ENCODE measurements at regions not wholly inside any gene's neighbourhood (a gene's known extent, or its start where the extent isn't known, plus 50 kb on each side); places are given as distances from the start of the nearest gene placed in this dataset.

- no peak for ATAC-seq
- no peaks in the 10 kb centered on the region for H3K27me3 Mint-ChIP-seq (ENCODE audit: insufficient read depth, low read depth, poor library complexity)
Observed at GRCh38 chr9:83147315-83148149, 84.6 kb upstream of the RASEF start.

GRCh38 chr9:83146325-83146724 is 83.4 kb upstream of the RASEF start:
- Histone ChIP-seq H3K4me3 (no peak overlapping the region), H3F3A (replicated peaks; ENCODE audit: low read depth) (no peaks in the 10 kb centered on the region), H3K36me3 (ENCODE audit: insufficient read depth) (no peaks in the 10 kb centered on the region), H3K27me3 (ENCODE audit: insufficient read depth) (no peaks in the 10 kb centered on the region), H3K4me1 (ENCODE audit: insufficient read depth) (no peaks in the 10 kb centered on the region), H3K27ac (ENCODE audit: low read depth) (no peak overlapping the region), H3K9me2 (ENCODE audit: insufficient read depth) (0 out of 2 replicates have a peak, but pooled peaks cover 6% of the 10 kb centered on the region), H3K79me2 (replicated peaks; ENCODE audit: insufficient read depth) (no peaks in the 10 kb centered on the region), H2AFZ (no peak overlapping the region), H4K20me1 (replicated peaks; ENCODE audit: insufficient read depth) (no peaks in the 10 kb centered on the region), H3K4me2 (no peak overlapping the region)
- no peak overlapping the region for H3K4me3 Mint-ChIP-seq
- no peak overlapping the region for H3K27ac Mint-ChIP-seq
- no peak for DNase-seq (ENCODE audit: low spot score)
- TF ChIP-seq CTCF (conservative IDR thresholded peaks at IDR 0.05; ENCODE audit: low read depth in 2 of 2) (no peak), JUNB (IDR thresholded peaks at IDR 0.05; ENCODE audit: unreplicated experiment) (no peak), NANOG (IDR thresholded peaks at IDR 0.05; ENCODE audit: borderline replicate concordance) (no peak), CREB1 (CRISPR knock-in tag; IDR thresholded peaks at IDR 0.05; ENCODE audit: low read depth) (no peak)
- H3K4me1 Mint-ChIP-seq = no peaks in the 10 kb centered on the region
- H3K9me3 Mint-ChIP-seq = peaks cover 4% of the 10 kb centered on the region; the same call in 1 of the 3 replicates
- H3K36me3 Mint-ChIP-seq (ENCODE audit: low read depth) = no peaks in the 10 kb centered on the region
- ATAC-seq = no peak
- H3K27me3 Mint-ChIP-seq (ENCODE audit: insufficient read depth, low read depth, poor library complexity) = peaks cover 3% of the 10 kb centered on the region

More at GRCh38 chr9:83147315-83148149, 84.6 kb upstream of the RASEF start:
- H3K4me1 Mint-ChIP-seq = no peaks in the 10 kb centered on the region
- Histone ChIP-seq H3K27me3 (ENCODE audit: insufficient read depth) (no peaks in the 10 kb centered on the region), H2AFZ (no peak overlapping the region), H3F3A (replicated peaks; ENCODE audit: low read depth) (no peaks in the 10 kb centered on the region), H3K9me2 (ENCODE audit: insufficient read depth) (0 out of 2 replicates have a peak, but pooled peaks cover 6% of the 10 kb centered on the region), H4K20me1 (replicated peaks; ENCODE audit: insufficient read depth) (no peaks in the 10 kb centered on the region), H3K79me2 (replicated peaks; ENCODE audit: insufficient read depth) (no peaks in the 10 kb centered on the region), H3K4me3 (no peak overlapping the region), H3K4me2 (no peak overlapping the region), H3K36me3 (ENCODE audit: insufficient read depth) (no peaks in the 10 kb centered on the region), H3K4me1 (ENCODE audit: insufficient read depth) (no peaks in the 10 kb centered on the region), H3K27ac (ENCODE audit: low read depth) (no peak overlapping the region)
- DNase-seq (ENCODE audit: low spot score) = no peak
- peaks cover 4% of the 10 kb centered on the region; the same call in 1 of the 3 replicates for H3K9me3 Mint-ChIP-seq
- no peaks in the 10 kb centered on the region for H3K36me3 Mint-ChIP-seq (ENCODE audit: low read depth)
- H3K27ac Mint-ChIP-seq = no peak overlapping the region
- no peak overlapping the region for H3K4me3 Mint-ChIP-seq
- TF ChIP-seq NANOG (IDR thresholded peaks at IDR 0.05; ENCODE audit: borderline replicate concordance) (no peak), EZH2 (IDR thresholded peaks at IDR 0.05; ENCODE audit: low read depth, unreplicated experiment) (no peak), CREB1 (CRISPR knock-in tag; IDR thresholded peaks at IDR 0.05; ENCODE audit: low read depth) (no peak)

- no peaks in the 10 kb centered on the region for H3K4me1 Mint-ChIP-seq
- Histone ChIP-seq H2AFZ (no peak overlapping the region), H3K36me3 (ENCODE audit: insufficient read depth) (no peaks in the 10 kb centered on the region), H3K9me2 (ENCODE audit: insufficient read depth) (0 out of 2 replicates have a peak, but pooled peaks cover 5% of the 10 kb centered on the region), H3F3A (replicated peaks; ENCODE audit: low read depth) (no peaks in the 10 kb centered on the region), H4K20me1 (replicated peaks; ENCODE audit: insufficient read depth) (no peaks in the 10 kb centered on the region), H3K4me3 (no peak overlapping the region), H3K4me1 (ENCODE audit: insufficient read depth) (no peaks in the 10 kb centered on the region), H3K79me2 (replicated peaks; ENCODE audit: insufficient read depth) (no peaks in the 10 kb centered on the region), H3K4me2 (no peak overlapping the region), H3K27ac (ENCODE audit: low read depth) (no peak overlapping the region), H3K27me3 (ENCODE audit: insufficient read depth) (no peaks in the 10 kb centered on the region)
- peaks cover 3% of the 10 kb centered on the region for H3K27me3 Mint-ChIP-seq (ENCODE audit: insufficient read depth, low read depth, poor library complexity)
- no peak for ATAC-seq
- no peaks in the 10 kb centered on the region for H3K36me3 Mint-ChIP-seq (ENCODE audit: low read depth)
- H3K27ac Mint-ChIP-seq = no peak overlapping the region
- DNase-seq (ENCODE audit: low spot score) = no peak
- no peak overlapping the region for H3K4me3 Mint-ChIP-seq
- H3K9me3 Mint-ChIP-seq = peaks cover 4% of the 10 kb centered on the region; the same call in 1 of the 3 replicates
- TF ChIP-seq POLR2AphosphoS5 (IDR thresholded peaks at IDR 0.05; ENCODE audit: low read depth) (no peak), STAT1 (IDR thresholded peaks at IDR 0.05; ENCODE audit: unreplicated experiment) (no peak), CREB1 (CRISPR knock-in tag; IDR thresholded peaks at IDR 0.05; ENCODE audit: low read depth) (no peak), REST (IDR thresholded peaks at IDR 0.05; ENCODE audit: unreplicated experiment) (no peak), CTCF (conservative IDR thresholded peaks at IDR 0.05; ENCODE audit: low read depth in 2 of 2) (no peak), EZH2 (IDR thresholded peaks at IDR 0.05; ENCODE audit: low read depth, unreplicated experiment) (no peak)
Observed at GRCh38 chr9:83144492-83144891, 81.5 kb upstream of the RASEF start.
